ENCODE measurements at regions not wholly inside any gene's neighbourhood (a gene's known extent, or its start where the extent isn't known, plus 50 kb on each side); places are given as distances from the start of the nearest gene placed in this dataset.

DNA sequence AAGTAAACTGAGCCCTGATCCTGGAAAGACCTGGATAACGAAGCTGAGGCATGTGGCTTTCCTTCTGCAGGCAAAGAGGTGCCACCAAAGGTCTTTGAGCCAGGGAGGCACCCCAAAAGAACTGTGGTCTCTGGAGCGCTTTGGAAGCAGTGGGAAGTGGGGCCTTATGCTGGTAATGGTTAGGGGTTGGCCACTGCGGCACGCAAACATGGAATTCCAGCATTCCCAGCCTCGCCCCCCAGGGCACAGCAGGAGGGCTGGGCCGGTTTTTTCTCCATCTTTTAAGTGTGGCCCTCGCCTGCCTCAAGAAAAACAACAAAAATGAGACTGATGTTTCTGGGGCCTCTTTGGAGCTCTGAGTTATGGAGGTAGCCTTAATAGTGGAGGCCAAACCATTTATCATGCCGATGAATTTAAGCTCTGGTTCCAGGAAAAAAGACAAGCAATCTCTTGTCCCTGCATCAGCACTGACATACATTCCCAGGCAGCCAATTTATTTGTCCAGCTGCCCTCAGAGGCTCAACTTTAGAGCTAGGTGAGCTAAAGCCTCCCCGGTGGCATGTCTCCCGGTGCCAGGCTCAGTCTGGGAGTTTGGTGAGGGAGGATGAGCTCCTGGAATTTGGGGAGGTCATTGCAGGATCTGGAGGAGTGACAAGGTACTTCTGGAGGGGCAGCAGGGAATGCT, 109.0 kb downstream of the TLE3 start:
- TF ChIP-seq POLR2A (IDR thresholded peaks at IDR 0.05), result no peak
- no peak for TF ChIP-seq POLR2AphosphoS5 (IDR thresholded peaks at IDR 0.05)
- TF ChIP-seq, protein P1, sequence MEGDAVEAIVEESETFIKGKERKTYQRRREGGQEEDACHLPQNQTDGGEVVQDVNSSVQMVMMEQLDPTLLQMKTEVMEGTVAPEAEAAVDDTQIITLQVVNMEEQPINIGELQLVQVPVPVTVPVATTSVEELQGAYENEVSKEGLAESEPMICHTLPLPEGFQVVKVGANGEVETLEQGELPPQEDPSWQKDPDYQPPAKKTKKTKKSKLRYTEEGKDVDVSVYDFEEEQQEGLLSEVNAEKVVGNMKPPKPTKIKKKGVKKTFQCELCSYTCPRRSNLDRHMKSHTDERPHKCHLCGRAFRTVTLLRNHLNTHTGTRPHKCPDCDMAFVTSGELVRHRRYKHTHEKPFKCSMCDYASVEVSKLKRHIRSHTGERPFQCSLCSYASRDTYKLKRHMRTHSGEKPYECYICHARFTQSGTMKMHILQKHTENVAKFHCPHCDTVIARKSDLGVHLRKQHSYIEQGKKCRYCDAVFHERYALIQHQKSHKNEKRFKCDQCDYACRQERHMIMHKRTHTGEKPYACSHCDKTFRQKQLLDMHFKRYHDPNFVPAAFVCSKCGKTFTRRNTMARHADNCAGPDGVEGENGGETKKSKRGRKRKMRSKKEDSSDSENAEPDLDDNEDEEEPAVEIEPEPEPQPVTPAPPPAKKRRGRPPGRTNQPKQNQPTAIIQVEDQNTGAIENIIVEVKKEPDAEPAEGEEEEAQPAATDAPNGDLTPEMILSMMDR (IDR thresholded peaks at IDR 0.05), result no peak
